Coronary artery (tissue), 2 donors: ENCODE measurements at regions not wholly inside any gene's neighbourhood (a gene's known extent, or its start where the extent isn't known, plus 50 kb on each side); places are given as distances from the start of the nearest gene placed in this dataset.

ENCODE experiments used
- DNase-seq: peaks from one replicate; pipeline ENCODE4 v3.0.0-alpha.2; 2017; ENCODE audit warnings: low spot score
- H3K27ac ChIP-seq, 2 donors: fragments of 200-600 bp; sonication (generic); one replicate each; pipeline ENCODE4 v1.5.1; 2016 to 2019
- H3K4me3 ChIP-seq: fragments of 200-600 bp; sonication (generic); 2 replicates; pipeline ENCODE4 v1.5.1; 2016; ENCODE audit warnings: mild to moderate bottlenecking, moderate library complexity
- CTCF ChIP-seq: fragments of 200-600 bp; sonication (generic); IDR thresholded peaks from one replicate; pipeline ENCODE4 v1.5.1; 2019; ENCODE audit warnings: antibody characterized with exemption

DNA sequence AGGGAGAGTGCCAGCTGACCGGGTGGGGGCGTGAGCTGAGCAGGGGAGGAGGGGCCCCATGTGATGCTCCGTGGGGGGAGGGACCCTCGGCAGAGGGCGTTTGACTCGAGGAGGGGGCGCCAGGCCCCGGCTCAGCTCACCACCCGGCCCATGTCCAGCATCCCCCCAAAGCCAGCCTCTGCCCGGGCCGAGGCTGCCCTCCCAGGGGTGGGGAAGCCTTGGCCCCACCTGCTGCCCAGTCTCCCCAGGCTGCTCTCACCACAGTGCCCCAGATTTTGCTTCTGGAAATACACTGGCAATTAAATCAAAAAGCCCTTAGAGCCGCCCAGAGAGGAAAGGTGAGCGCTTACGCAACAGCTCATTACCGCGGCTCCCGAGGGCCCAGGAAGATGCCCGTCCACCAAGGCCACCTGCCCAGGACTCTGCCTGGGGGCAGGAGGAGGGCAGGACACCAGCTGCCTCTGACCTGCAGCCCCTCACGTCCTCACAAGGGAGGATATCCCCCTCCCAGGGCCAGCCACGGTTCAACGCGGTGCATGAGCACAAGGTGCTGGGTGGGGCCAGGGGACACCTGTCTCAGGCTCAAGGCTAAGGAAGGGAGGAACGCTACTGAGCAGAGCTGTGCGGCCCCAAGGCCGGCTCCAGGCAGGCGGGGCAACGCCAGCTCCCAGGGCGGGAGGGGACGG is 70.0 kb upstream of the INPP5A start:
- H3K27ac ChIP-seq: peak overlapping the region; percentile 96 to 99
- H3K4me3 ChIP-seq: no peak overlapping the region
- no peak for TF ChIP-seq CTCF
- no peak for DNase-seq

DNA sequence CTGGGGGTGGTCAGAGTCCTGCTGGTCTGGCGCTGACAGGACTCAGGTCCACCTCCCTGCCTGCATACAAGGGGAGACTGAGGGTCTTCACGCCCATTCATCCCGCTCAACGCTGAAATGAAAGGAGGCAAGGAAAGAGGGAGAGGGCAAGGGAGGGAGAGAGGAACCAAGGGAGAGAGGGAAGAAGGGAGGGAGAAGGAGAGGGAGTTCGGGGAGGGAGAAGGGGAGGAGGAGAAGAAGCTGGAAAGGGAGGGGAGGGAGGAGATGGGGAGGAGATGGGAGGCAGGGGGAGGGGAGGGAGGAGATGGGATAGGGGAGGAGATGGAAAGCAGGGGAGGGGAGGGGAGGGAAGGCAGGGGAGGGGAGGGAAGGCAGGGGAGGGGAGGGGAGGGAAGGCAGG is 69.4 kb upstream of the INPP5A start:
- TF ChIP-seq CTCF: no peak
- Histone ChIP-seq H3K4me3 (no peak overlapping the region), H3K27ac (peak overlapping the region; percentile 96 to 99)
- no peak for DNase-seq

DNA sequence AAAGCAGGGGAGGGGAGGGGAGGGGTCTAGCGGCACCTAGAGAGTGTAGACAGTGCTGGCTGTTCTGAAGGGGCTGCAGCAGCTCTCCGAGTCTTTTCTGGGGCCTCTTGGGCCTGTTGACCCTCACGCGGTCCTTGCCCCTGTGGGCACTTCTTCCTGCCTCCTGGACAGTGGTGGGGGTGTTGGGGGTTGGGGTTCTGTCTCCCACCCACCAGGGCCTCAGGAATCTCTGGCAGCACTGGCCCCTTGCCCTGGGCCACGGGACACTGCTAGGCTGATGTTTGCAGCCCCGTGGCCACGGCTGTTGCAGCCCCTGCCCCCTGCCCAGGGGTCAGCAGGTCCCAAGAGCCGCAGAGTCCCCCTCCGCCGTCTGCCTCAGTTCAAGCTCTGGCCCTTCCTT is 68.9 kb upstream of the INPP5A start:
- peak overlapping the region; percentile 29 to 99 for H3K27ac ChIP-seq
- TF ChIP-seq CTCF: no peak
- H3K4me3 ChIP-seq: no peak overlapping the region
- DNase-seq: no peak

DNA sequence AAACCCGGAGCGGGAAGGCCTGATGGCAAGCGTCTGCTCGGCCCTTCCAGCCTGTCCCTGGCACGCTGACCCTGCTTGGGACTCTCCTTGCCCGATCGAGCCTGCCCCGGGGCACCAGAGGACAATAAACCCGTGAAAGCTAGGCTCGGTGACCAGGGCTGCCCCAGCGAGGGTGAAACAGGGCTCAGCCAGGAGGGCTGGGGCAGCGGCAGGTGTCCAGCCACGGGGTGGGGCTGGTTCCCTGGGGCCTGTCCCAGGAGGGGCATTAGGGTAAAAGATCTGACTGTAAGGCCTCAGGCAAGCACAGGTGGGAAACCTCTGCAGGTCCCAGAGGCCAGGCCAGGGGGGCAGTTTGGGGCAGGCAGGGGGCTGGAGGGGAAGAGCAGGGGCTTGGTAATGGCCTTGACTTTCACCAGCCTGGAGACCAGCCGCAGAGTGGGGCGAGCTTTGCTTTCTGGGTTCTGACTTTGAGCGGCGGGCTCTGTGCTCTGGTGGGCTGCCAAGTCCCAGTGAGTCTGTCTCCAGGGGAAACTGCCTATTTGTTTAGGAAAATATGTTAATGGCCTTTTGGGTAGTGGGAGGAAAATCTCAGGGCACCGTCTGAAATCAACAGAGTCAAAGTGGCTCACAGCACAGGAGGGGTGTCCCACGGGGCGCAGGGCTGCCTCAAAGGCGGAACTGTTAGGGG is 68.2 kb upstream of the INPP5A start:
- peak overlapping the region; percentile 29 to 85 for H3K27ac ChIP-seq
- TF ChIP-seq CTCF: no peak
- H3K4me3 ChIP-seq: peak overlapping the region; percentile 11
- no peak for DNase-seq

- DNase-seq: no peak
- H3K27ac ChIP-seq: no peak overlapping the region
- H3K4me3 ChIP-seq: no peak overlapping the region
- no peak for TF ChIP-seq CTCF
Observed at GRCh38 chr10:132470410-132471124, 67.0 kb upstream of the INPP5A start.

DNA sequence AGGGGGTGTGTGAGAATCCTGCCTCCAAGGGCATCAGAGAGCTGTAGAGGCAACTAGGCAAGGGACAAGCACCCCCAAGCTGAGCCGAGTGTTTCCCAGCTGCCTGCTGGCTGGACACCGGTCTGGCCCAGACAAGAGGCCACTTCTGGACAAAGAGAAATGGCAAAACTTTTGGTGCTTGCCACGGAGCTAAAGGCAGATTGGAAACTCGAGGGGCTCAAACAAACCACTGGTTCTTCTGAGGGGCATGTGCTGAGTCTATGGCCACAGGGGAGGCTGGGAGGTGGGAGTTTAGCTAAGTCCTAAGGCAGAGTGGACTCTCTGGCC is 66.5 kb upstream of the INPP5A start:
- DNase-seq: no peak
- Histone ChIP-seq H3K27ac (no peak overlapping the region), H3K4me3 (no peak overlapping the region)
- no peak for TF ChIP-seq CTCF
